Thyroid gland (tissue), 4 donors: ENCODE measurements at regions not wholly inside any gene's neighbourhood (a gene's known extent, or its start where the extent isn't known, plus 50 kb on each side); places are given as distances from the start of the nearest gene placed in this dataset.

ENCODE experiments used
- CTCF ChIP-seq, 6 experiments: fragments of 200-600 bp in 3 of 6; fragments of 450-650 bp in 3 of 6; sonication (generic) in 3 of 6; IDR thresholded peaks; one replicate each; pipeline ENCODE4 v1.5.1; 2016 to 2019; ENCODE audit warnings: antibody characterized with exemption in 6 of 6, mild to moderate bottlenecking in 2 of 6, inconsistent platforms in 1 of 6, moderate library complexity in 1 of 6
- POLR2A ChIP-seq, 2 donors: fragments of 450-650 bp; IDR thresholded peaks; one replicate each; pipeline ENCODE4 v1.6.1; 2017; ENCODE audit warnings: antibody characterized with exemption in 2 of 2, mild to moderate bottlenecking in 2 of 2, moderate library complexity in 1 of 2

DNA sequence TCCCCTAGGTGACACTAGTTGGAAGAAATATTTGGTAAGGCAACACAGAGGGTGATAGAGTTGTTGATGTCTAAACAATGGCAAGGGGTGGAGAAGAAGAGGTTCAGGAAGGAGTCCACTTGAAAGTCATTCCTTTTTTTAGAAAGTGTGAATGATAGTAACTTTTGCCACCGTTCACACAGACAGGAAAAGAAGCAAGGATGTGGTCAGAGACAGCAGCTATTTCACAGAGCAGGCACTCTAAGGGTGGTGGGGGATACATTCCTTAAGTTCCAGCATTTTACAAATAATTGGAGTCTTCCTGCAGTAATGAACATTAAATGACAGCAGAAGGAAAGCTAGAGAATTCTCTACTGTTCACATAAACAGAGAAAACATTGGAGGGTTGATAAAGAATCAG lies 75.4 kb upstream of the ZNF385D start:
- TF ChIP-seq POLR2A (IDR thresholded peaks at IDR 0.05) (no peak), CTCF (IDR thresholded peaks at IDR 0.05) (no peak)
